KMS-11 (cell line): ENCODE measurements at regions not wholly inside any gene's neighbourhood (a gene's known extent, or its start where the extent isn't known, plus 50 kb on each side); places are given as distances from the start of the nearest gene placed in this dataset.

Source experiments
- H2AFZ ChIP-seq: fragments of 200-600 bp; sonication (generic); 2 replicates; pipeline ENCODE4 v1.6.1; 2016; ENCODE audit warnings: antibody characterized with exemption, mixed run types, low read depth
- H3K27ac ChIP-seq: fragments of 200-600 bp; sonication (generic); 2 replicates; pipeline ENCODE4 v1.6.1; 2016; ENCODE audit warnings: mild to moderate bottlenecking, mixed run types
- H3K27me3 ChIP-seq: fragments of 200-600 bp; sonication (generic); 2 replicates; pipeline ENCODE4 v1.6.1; 2017; ENCODE audit warnings: mild to moderate bottlenecking, low read depth, mixed run types, moderate library complexity; ENCODE audit not compliant: insufficient read depth
- H3K36me3 ChIP-seq: fragments of 200-600 bp; sonication (generic); 2 replicates; pipeline ENCODE4 v1.6.1; 2017; ENCODE audit warnings: mild to moderate bottlenecking, mixed run types; ENCODE audit not compliant: insufficient read depth
- H3K4me1 ChIP-seq: fragments of 200-600 bp; sonication (generic); 2 replicates; pipeline ENCODE4 v1.6.1; 2016; ENCODE audit warnings: mild to moderate bottlenecking, low read depth, mixed run types; ENCODE audit not compliant: poor library complexity, severe bottlenecking
- H3K4me2 ChIP-seq: fragments of 200-600 bp; sonication (generic); 2 replicates; pipeline ENCODE4 v1.7.0; 2016; ENCODE audit warnings: mild to moderate bottlenecking, mixed run types
- H3K4me3 ChIP-seq: fragments of 200-600 bp; sonication (generic); IDR thresholded peaks from 2 replicates; pipeline ENCODE4 v1.6.1; 2017; ENCODE audit warnings: low read depth, low read length, mixed read lengths; ENCODE audit not compliant: insufficient read depth
- H3K79me2 ChIP-seq: fragments of 200-600 bp; sonication (generic); 2 replicates; pipeline ENCODE4 v1.6.1; 2016; ENCODE audit warnings: low read depth, mixed run types; ENCODE audit not compliant: insufficient read depth
- H3K9ac ChIP-seq: fragments of 200-600 bp; sonication (generic); 2 replicates; pipeline ENCODE4 v1.6.1; 2016; ENCODE audit warnings: mild to moderate bottlenecking, mixed run types
- H4K20me1 ChIP-seq: fragments of 200-600 bp; sonication (generic); 2 replicates; pipeline ENCODE4 v1.6.1; 2016; ENCODE audit warnings: mild to moderate bottlenecking, mixed run types; ENCODE audit not compliant: insufficient read depth
- TF ChIP-seq, protein P1 (sequence below): fragments of 200-600 bp; sonication (generic); conservative IDR thresholded peaks from 2 replicates; pipeline ENCODE4 v1.6.1; 2017; ENCODE audit warnings: low read depth, mild to moderate bottlenecking, antibody characterized with exemption, low read length, moderate library complexity, mixed read lengths

GRCh38 chr2:234725528-234726264 lies 226.1 kb upstream of the SH3BP4 start:
- Histone ChIP-seq H3K27ac (no peak overlapping the region), H3K9ac (no peak overlapping the region), H3K27me3 (no peaks in the 10 kb centered on the region), H3K4me3 (no peak overlapping the region), H4K20me1 (no peaks in the 10 kb centered on the region), H3K4me1 (no peaks in the 10 kb centered on the region), H2AFZ (no peak overlapping the region), H3K79me2 (no peaks in the 10 kb centered on the region), H3K4me2 (no peak overlapping the region), H3K36me3 (no peaks in the 10 kb centered on the region)
- TF ChIP-seq, protein P1, sequence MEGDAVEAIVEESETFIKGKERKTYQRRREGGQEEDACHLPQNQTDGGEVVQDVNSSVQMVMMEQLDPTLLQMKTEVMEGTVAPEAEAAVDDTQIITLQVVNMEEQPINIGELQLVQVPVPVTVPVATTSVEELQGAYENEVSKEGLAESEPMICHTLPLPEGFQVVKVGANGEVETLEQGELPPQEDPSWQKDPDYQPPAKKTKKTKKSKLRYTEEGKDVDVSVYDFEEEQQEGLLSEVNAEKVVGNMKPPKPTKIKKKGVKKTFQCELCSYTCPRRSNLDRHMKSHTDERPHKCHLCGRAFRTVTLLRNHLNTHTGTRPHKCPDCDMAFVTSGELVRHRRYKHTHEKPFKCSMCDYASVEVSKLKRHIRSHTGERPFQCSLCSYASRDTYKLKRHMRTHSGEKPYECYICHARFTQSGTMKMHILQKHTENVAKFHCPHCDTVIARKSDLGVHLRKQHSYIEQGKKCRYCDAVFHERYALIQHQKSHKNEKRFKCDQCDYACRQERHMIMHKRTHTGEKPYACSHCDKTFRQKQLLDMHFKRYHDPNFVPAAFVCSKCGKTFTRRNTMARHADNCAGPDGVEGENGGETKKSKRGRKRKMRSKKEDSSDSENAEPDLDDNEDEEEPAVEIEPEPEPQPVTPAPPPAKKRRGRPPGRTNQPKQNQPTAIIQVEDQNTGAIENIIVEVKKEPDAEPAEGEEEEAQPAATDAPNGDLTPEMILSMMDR = no peak

DNA sequence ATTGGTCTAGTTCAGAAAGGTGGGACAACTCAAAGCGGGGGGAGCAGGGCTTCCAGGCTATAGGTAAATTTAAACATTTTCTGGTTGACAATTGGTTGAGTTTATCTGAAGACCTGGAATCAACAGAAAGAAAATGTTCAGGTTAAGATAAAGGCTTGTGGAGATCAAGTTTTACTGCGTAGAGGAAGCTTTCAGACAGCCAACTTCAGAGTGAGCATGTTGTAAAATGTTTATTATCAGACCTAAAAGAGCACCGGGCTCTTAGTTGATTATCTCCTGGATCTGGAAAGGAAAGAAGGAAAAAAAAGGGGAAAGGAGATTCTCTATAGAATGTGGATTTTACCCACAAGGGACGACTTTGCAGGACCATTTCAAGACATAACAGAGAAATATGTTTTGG lies 227.0 kb upstream of the SH3BP4 start:
- Histone ChIP-seq H3K9ac (no peak overlapping the region), H3K27ac (no peak overlapping the region), H4K20me1 (no peaks in the 10 kb centered on the region), H3K27me3 (no peaks in the 10 kb centered on the region), H3K4me3 (no peak overlapping the region), H3K36me3 (no peaks in the 10 kb centered on the region), H3K79me2 (no peaks in the 10 kb centered on the region), H2AFZ (no peak overlapping the region), H3K4me1 (no peaks in the 10 kb centered on the region), H3K4me2 (no peak overlapping the region)
- TF ChIP-seq, protein P1 = no peak

DNA sequence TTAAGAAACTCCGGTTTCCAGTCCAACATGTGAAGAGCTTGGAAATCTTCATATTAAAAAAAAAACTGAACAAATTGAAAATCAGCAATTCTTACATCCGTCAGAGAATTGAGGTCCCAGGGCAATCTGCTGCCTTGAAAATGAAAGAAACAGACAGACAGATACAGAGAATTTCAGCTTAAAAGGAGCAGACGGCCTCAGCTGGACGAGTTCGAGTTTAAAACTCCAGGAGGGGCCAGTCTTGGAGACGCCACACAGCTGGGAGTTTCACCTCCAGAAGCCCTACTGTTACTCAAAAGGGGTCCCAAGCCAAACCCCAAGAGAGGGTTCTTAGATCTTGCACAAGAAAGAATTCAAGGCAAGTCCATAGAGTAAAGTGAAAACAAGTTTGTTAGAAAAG lies 226.5 kb upstream of the ARL4C start:
- Histone ChIP-seq H2AFZ (no peak overlapping the region), H3K9ac (no peak overlapping the region)

GRCh38 chr2:234722176-234722575 lies 225.3 kb upstream of the ARL4C start:
- H3K27me3 ChIP-seq = no peaks in the 10 kb centered on the region
- no peaks in the 10 kb centered on the region for H3K4me1 ChIP-seq
- no peaks in the 10 kb centered on the region for H3K36me3 ChIP-seq
- H3K4me2 ChIP-seq = no peak overlapping the region
- no peak overlapping the region for H3K27ac ChIP-seq
- H3K9ac ChIP-seq = no peak overlapping the region
- H2AFZ ChIP-seq = no peak overlapping the region
- no peak overlapping the region for H3K4me3 ChIP-seq
- TF ChIP-seq, protein P1 = no peak
- no peaks in the 10 kb centered on the region for H4K20me1 ChIP-seq
- H3K79me2 ChIP-seq = no peaks in the 10 kb centered on the region

More for the DNA sequence above, 226.5 kb upstream of the ARL4C start:
- Histone ChIP-seq H3K27me3 (no peaks in the 10 kb centered on the region), H3K79me2 (no peaks in the 10 kb centered on the region), H3K4me3 (no peak overlapping the region), H3K36me3 (no peaks in the 10 kb centered on the region), H3K4me2 (no peak overlapping the region), H3K4me1 (no peaks in the 10 kb centered on the region), H4K20me1 (no peaks in the 10 kb centered on the region), H3K27ac (no peak overlapping the region)
- TF ChIP-seq, protein P1 = no peak
